HCT116 (cell line): ENCODE measurements at regions not wholly inside any gene's neighbourhood (a gene's known extent, or its start where the extent isn't known, plus 50 kb on each side); places are given as distances from the start of the nearest gene placed in this dataset.
"Not testable (repeated sequence)": the region's sequence is repeated elsewhere in the genome, so short reads cannot be mapped to it uniquely, and the experiment has no call there.

Experiments
- ATAC-seq: fragments of 200-7000 bp; cut with Tn5 transposase; 2 replicates; pipeline ENCODE4 v1.9.1; 2020; ENCODE audit warnings: mild to moderate bottlenecking, moderate library complexity
- BruUV-seq: library from RNA; stranded (reverse); fragments of 400-500 nt; replicated peaks from 2 replicates; lab custom pipeline; 2021; lab: Mats Ljungman, UMichigan
- CTCF ChIA-PET: fragments of 300-600 bp; sonication (Branson Sonifier 250); formaldehyde crosslinking; loops from one replicate; lab custom pipeline; 2021; ENCODE audit warnings: antibody characterized with exemption; lab: Charles Lee
- POLR2A ChIA-PET: fragments of 300-600, 350-600 bp; sonication (Branson Sonifier 250); formaldehyde crosslinking; loops from one replicate; lab custom pipeline; 2021; ENCODE audit warnings: antibody characterized with exemption; lab: Charles Lee
- RAD21 ChIA-PET, 2 experiments: fragments of 300-600 bp; sonication (Branson Sonifier 250); formaldehyde crosslinking; loops; one replicate each; lab custom pipeline; 2023; ENCODE audit warnings: low total read pairs in 2 of 2; ENCODE audit not compliant: uncharacterized antibody in 2 of 2, unreplicated experiment in 2 of 2, low non-redundant PET in 1 of 2; lab: Charles Lee
- DNase-seq: peaks from one replicate; pipeline ENCODE4 v3.0.0-alpha.2; 2010; ENCODE audit warnings: low read depth, low spot score
- H2AFZ ChIP-seq: fragments of 200-600 bp; shearing (Covaris generic), sonication (generic); 2 replicates; pipeline ENCODE4 v1.6.1; 2017; ENCODE audit warnings: low read depth, mixed run types, mixed read lengths, antibody characterized with exemption, low read length; ENCODE audit not compliant: poor library complexity, severe bottlenecking
- H3K27ac ChIP-seq: 2 replicates; pipeline ENCODE4 v1.5.1; 2012; ENCODE audit warnings: low read depth, low read length
- H3K27me3 ChIP-seq: fragments of 200-600 bp; sonication (generic); 2 replicates; pipeline ENCODE4 v1.6.1; 2016; ENCODE audit warnings: mixed run types, low read length, mixed read lengths; ENCODE audit not compliant: insufficient read depth
- H3K36me3 ChIP-seq, 2 experiments: fragments of 200-500 bp in 1 of 2; fragments of 200-600 bp in 1 of 2; sonication (Bioruptor generic) in 1 of 2; sonication (generic) in 1 of 2; 2 replicates each; pipeline versions ENCODE4 v1.5.1 to v1.6.1; 2014 to 2016; ENCODE audit warnings: low read length in 2 of 2, inconsistent platforms in 1 of 2, mixed read lengths in 1 of 2, mixed run types in 1 of 2; ENCODE audit not compliant: insufficient read depth in 2 of 2, control insufficient read depth in 1 of 2
- H3K4me1 ChIP-seq, 2 experiments: fragments of 200-600 bp in 1 of 2; sonication (generic) in 1 of 2; 2 replicates each; pipeline versions ENCODE4 v1.5.1 to v1.6.1; 2012 to 2017; ENCODE audit warnings: low read length in 2 of 2, inconsistent platforms in 1 of 2, mild to moderate bottlenecking in 1 of 2, mixed read lengths in 1 of 2, mixed run types in 1 of 2, moderate library complexity in 1 of 2; ENCODE audit not compliant: insufficient read depth in 2 of 2, control insufficient read depth in 1 of 2
- H3K4me2 ChIP-seq: fragments of 200-600 bp; sonication (generic); 2 replicates; pipeline ENCODE4 v1.6.1; 2017; ENCODE audit warnings: mixed run types, low read length, mixed read lengths
- H3K4me3 ChIP-seq, 2 experiments: fragments of 200-600 bp in 1 of 2; sonication (generic) in 1 of 2; replicated peaks in 1 of 2; 2 replicates each; pipeline ENCODE4 v1.5.1; 2011 to 2016; ENCODE audit warnings: low read length in 2 of 2, control low read depth in 1 of 2, low read depth in 1 of 2, mild to moderate bottlenecking in 1 of 2, mixed read lengths in 1 of 2, mixed run types in 1 of 2
- H3K79me2 ChIP-seq: fragments of 200-600 bp; sonication (generic); 2 replicates; pipeline ENCODE4 v1.6.1; 2017; ENCODE audit warnings: mild to moderate bottlenecking, mixed run types, low read length, moderate library complexity, mixed read lengths; ENCODE audit not compliant: insufficient read depth
- H3K9ac ChIP-seq: fragments of 200-600 bp; sonication (generic); 2 replicates; pipeline ENCODE4 v1.6.1; 2016; ENCODE audit warnings: low read length, mixed read lengths
- H3K9me2 ChIP-seq: fragments of 200-600 bp; sonication (generic), shearing (Covaris generic); 2 replicates; pipeline ENCODE4 v1.6.1; 2017; ENCODE audit warnings: mixed run types, mild to moderate bottlenecking, moderate library complexity; ENCODE audit not compliant: insufficient read depth
- H3K9me3 ChIP-seq, 2 experiments: fragments of 200-500 bp in 1 of 2; fragments of 200-600 bp in 1 of 2; sonication (Bioruptor generic) in 1 of 2; sonication (generic) in 1 of 2; 2 replicates each; pipeline ENCODE4 v1.6.1; 2014 to 2017; ENCODE audit warnings: low read length in 2 of 2, mixed read lengths in 2 of 2, inconsistent platforms in 1 of 2, low read depth in 1 of 2, mild to moderate bottlenecking in 1 of 2, mixed run types in 1 of 2, moderate library complexity in 1 of 2; ENCODE audit not compliant: control insufficient read depth in 1 of 2, insufficient read depth in 1 of 2
- H4K20me1 ChIP-seq: fragments of 200-600 bp; sonication (generic), shearing (Covaris generic); 2 replicates; pipeline ENCODE4 v1.6.1; 2017; ENCODE audit warnings: mixed run types, mild to moderate bottlenecking, moderate library complexity; ENCODE audit not compliant: insufficient read depth
- ATF3 ChIP-seq: IDR thresholded peaks from 2 replicates; pipeline ENCODE4 v1.6.1; 2012
- CBX3 ChIP-seq: IDR thresholded peaks from 2 replicates; pipeline ENCODE4 v1.6.1; 2012; ENCODE audit warnings: low read depth
- CEBPB ChIP-seq: IDR thresholded peaks from 2 replicates; pipeline ENCODE4 v1.6.1; 2012; ENCODE audit warnings: low read depth
- CTCF ChIP-seq, 3 experiments: fragments of 200-600 bp in 1 of 3; sonication (generic) in 1 of 3; IDR thresholded peaks in 2 of 3; conservative IDR thresholded peaks in 1 of 3; 2 replicates each; pipeline ENCODE4 v1.5.1; 2012 to 2017; ENCODE audit warnings: low read depth in 2 of 3, low read length in 2 of 3, antibody characterized with exemption in 1 of 3, borderline replicate concordance in 1 of 3, control low read depth in 1 of 3, mild to moderate bottlenecking in 1 of 3, mixed read lengths in 1 of 3, mixed run types in 1 of 3, moderate library complexity in 1 of 3; ENCODE audit not compliant: insufficient read depth in 1 of 3
- EGR1 ChIP-seq: IDR thresholded peaks from 2 replicates; pipeline ENCODE4 v1.6.1; 2012; ENCODE audit warnings: low read depth
- ELF1 ChIP-seq: IDR thresholded peaks from 2 replicates; pipeline ENCODE4 v1.6.1; 2012; ENCODE audit warnings: low read depth, borderline replicate concordance
- EZH2 ChIP-seq: fragments of 200-600 bp; sonication (generic); IDR thresholded peaks from 2 replicates; pipeline ENCODE4 v1.6.1; 2017; ENCODE audit warnings: antibody characterized with exemption, mixed run types
- EZH2phosphoT487 ChIP-seq: fragments of 200-600 bp; IDR thresholded peaks from 2 replicates; pipeline ENCODE4 v1.6.1; 2018; ENCODE audit warnings: antibody characterized with exemption, borderline replicate concordance
- FOSL1 ChIP-seq: IDR thresholded peaks from 2 replicates; pipeline ENCODE4 v1.6.1; 2012; ENCODE audit warnings: low read depth
- JUND ChIP-seq: IDR thresholded peaks from 2 replicates; pipeline ENCODE4 v1.6.1; 2012
- SIN3A ChIP-seq: IDR thresholded peaks from 2 replicates; pipeline ENCODE4 v1.6.1; 2012; ENCODE audit warnings: low read depth
- SP1 ChIP-seq: IDR thresholded peaks from 2 replicates; pipeline ENCODE4 v1.6.1; 2012; ENCODE audit warnings: low read depth
- SRF ChIP-seq: IDR thresholded peaks from 2 replicates; pipeline ENCODE4 v1.6.1; 2012; ENCODE audit warnings: low read depth
- TCF7L2 ChIP-seq: IDR thresholded peaks from 2 replicates; pipeline ENCODE4 v1.7.0; 2011; ENCODE audit warnings: borderline replicate concordance, inconsistent platforms; ENCODE audit not compliant: insufficient read depth, insufficient read length; ENCODE audit errors: extremely low read depth
- YY1 ChIP-seq: IDR thresholded peaks from 2 replicates; pipeline ENCODE4 v1.6.1; 2011; ENCODE audit warnings: low read length, low read depth, moderate library complexity, mild to moderate bottlenecking; ENCODE audit not compliant: insufficient replicate concordance; ENCODE audit errors: extremely low read depth
- ZFX ChIP-seq: fragments of 450-650 bp; IDR thresholded peaks from 2 replicates; pipeline ENCODE4 v1.6.1; 2017
- intact Hi-C: fragments of 100-400 bp; cut with micrococcal nuclease; formaldehyde crosslinking; loops from 2 replicates; pipeline ENCODE4 v1.10.0; 2022
- TF ChIP-seq, protein P1 (sequence below): IDR thresholded peaks from 2 replicates; pipeline ENCODE4 v1.6.1; 2012
- TF ChIP-seq, protein P2 (sequence below): IDR thresholded peaks from 2 replicates; pipeline ENCODE4 v1.6.1; 2011; ENCODE audit warnings: mild to moderate bottlenecking, low read length, moderate library complexity; ENCODE audit not compliant: insufficient replicate concordance; ENCODE audit errors: extremely low read depth

DNA sequence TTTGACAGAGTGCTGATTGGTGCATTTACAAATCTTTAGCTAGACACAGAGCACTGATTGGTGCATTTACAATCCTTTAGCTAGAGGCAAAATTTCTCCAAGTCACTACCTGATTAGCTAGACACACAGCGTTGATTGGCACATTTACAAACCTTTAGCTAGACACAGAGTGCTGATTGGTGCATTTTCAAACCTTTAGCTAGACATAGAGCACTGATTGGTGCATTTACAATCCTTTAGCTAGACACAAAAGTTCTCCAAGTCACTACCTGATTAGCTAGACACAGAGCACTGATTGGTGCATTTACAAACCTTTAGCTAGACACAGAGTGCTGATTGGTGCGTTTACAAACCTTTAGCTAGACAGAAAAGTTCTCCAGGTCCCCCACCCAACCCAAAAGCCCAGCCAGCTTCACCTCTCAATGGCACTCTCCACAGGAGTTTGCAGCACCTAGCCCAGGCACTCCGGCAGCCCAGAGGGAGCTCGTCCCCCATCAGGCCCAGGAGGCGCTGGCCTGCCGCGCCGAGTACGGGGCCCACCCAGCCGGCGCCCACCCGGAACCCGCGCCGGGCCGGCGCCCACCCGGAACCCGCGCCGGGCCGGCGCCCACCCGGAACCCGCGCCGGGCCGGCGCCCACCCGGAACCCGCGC lies 241.8 kb downstream of the ASXL3 start:
- H3K4me2 ChIP-seq, H3K9ac ChIP-seq, H3K9me2 ChIP-seq, H3K4me1 ChIP-seq, H3K36me3 ChIP-seq, DNase-seq, H3K4me3 ChIP-seq, BruUV-seq, H3K9me3 ChIP-seq, intact Hi-C loops, POLR2A ChIA-PET, H2AFZ ChIP-seq, H3K27me3 ChIP-seq, H3K27ac ChIP-seq, CTCF ChIA-PET, ATAC-seq, H4K20me1 ChIP-seq, RAD21 ChIA-PET, H3K79me2 ChIP-seq: not testable (repeated sequence)

GRCh38 chr18:33818145-33818544 lies 240.1 kb downstream of the ASXL3 start:
- Histone ChIP-seq H4K20me1 (no peaks in the 10 kb centered on the region), H3K27ac (no peak overlapping the region), H3K79me2 (no peaks in the 10 kb centered on the region), H3K9me3 (peaks cover 0 to 6% of the 10 kb centered on the region in 2 experiments; a peak in 3 of 4 replicates), H3K27me3 (no peaks in the 10 kb centered on the region), H3K4me1 (no peaks in the 10 kb centered on the region), H3K36me3 (no peaks in the 10 kb centered on the region), H3K4me3 (no peak overlapping the region), H3K4me2 (no peak overlapping the region), H3K9me2 (no peaks in the 10 kb centered on the region), H2AFZ (no peak overlapping the region), H3K9ac (no peak overlapping the region)
- DNase-seq (no peak), ATAC-seq (no peak)
- intact Hi-C loops = no loop called here
- RAD21 ChIA-PET = no interaction called here
- CTCF ChIA-PET = no interaction called here
- no TSS peak for BruUV-seq
- POLR2A ChIA-PET = no interaction called here
- TF ChIP-seq EZH2 (no peak), ATF3 (no peak), TCF7L2 (no peak), EGR1 (no peak), ZFX (no peak), CBX3 (no peak), CEBPB (no peak), SIN3A (no peak), CTCF (IDR thresholded peaks at IDR 0.05 in 2 of 3, conservative IDR thresholded peaks at IDR 0.05 in 1 of 3; ENCODE audit: borderline replicate concordance in 1 of 3, insufficient read depth in 1 of 3, low read depth in 2 of 3, low read length in 2 of 3) (no peak), YY1 (no peak), JUND (no peak), FOSL1 (no peak), SRF (no peak), EZH2phosphoT487 (no peak), SP1 (no peak), ELF1 (no peak)
- TF ChIP-seq, protein P1, sequence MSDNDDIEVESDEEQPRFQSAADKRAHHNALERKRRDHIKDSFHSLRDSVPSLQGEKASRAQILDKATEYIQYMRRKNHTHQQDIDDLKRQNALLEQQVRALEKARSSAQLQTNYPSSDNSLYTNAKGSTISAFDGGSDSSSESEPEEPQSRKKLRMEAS = no peak
- TF ChIP-seq, protein P2, sequence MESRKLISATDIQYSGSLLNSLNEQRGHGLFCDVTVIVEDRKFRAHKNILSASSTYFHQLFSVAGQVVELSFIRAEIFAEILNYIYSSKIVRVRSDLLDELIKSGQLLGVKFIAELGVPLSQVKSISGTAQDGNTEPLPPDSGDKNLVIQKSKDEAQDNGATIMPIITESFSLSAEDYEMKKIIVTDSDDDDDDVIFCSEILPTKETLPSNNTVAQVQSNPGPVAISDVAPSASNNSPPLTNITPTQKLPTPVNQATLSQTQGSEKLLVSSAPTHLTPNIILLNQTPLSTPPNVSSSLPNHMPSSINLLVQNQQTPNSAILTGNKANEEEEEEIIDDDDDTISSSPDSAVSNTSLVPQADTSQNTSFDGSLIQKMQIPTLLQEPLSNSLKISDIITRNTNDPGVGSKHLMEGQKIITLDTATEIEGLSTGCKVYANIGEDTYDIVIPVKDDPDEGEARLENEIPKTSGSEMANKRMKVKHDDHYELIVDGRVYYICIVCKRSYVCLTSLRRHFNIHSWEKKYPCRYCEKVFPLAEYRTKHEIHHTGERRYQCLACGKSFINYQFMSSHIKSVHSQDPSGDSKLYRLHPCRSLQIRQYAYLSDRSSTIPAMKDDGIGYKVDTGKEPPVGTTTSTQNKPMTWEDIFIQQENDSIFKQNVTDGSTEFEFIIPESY = no peak
